PC-3 (cell line): ENCODE measurements at regions not wholly inside any gene's neighbourhood (a gene's known extent, or its start where the extent isn't known, plus 50 kb on each side); places are given as distances from the start of the nearest gene placed in this dataset.
A peak's percentile ranks its signal among the peaks of the same experiment; 100 is the strongest.
"Not testable (repeated sequence)": the region's sequence is repeated elsewhere in the genome, so short reads cannot be mapped to it uniquely, and the experiment has no call there.

ENCODE experiments used
- ATAC-seq: fragments of 200-7000 bp; cut with Tn5 transposase; 2 replicates; pipeline ENCODE4 v1.9.1; 2020; ENCODE audit warnings: mild to moderate bottlenecking, moderate library complexity
- BruUV-seq: library from RNA; stranded (reverse); fragments of 400-500 nt; replicated peaks from 2 replicates; lab custom pipeline; 2021; lab: Mats Ljungman, UMichigan
- CTCF ChIA-PET: fragments of 300-600 bp; sonication (Branson Sonifier 250); formaldehyde crosslinking; loops from one replicate; lab custom pipeline; 2022; ENCODE audit warnings: antibody characterized with exemption; lab: Charles Lee
- POLR2A ChIA-PET: fragments of 300-600 bp; sonication (Branson Sonifier 250); formaldehyde crosslinking; loops from one replicate; lab custom pipeline; 2022; ENCODE audit warnings: antibody characterized with exemption; ENCODE audit not compliant: unreplicated experiment; lab: Charles Lee
- DNase-seq: peaks from one replicate; pipeline ENCODE4 v3.0.0-alpha.2; 2015
- H2AFZ ChIP-seq: fragments of 300-600 bp; sonication (generic); 2 replicates; pipeline ENCODE4 v1.6.0; 2016; ENCODE audit warnings: antibody characterized with exemption, low read length
- H3F3A ChIP-seq: fragments of 300-600 bp; sonication (generic); one replicate; pipeline ENCODE4 v1.6.0; 2017; ENCODE audit warnings: antibody characterized with exemption, low read length, control low read depth, mild to moderate bottlenecking; ENCODE audit not compliant: unreplicated experiment
- H3K27ac ChIP-seq: fragments of 300-600 bp; sonication (generic); 2 replicates; pipeline ENCODE4 v1.5.1; 2016; ENCODE audit warnings: mild to moderate bottlenecking, low read length
- H3K27me3 ChIP-seq: fragments of 300-600 bp; sonication (generic); 2 replicates; pipeline ENCODE4 v1.6.1; 2016; ENCODE audit warnings: low read length, mixed read lengths
- H3K36me3 ChIP-seq: fragments of 300-600 bp; sonication (generic); 2 replicates; pipeline ENCODE4 v1.6.1; 2016; ENCODE audit warnings: low read depth, mixed run types, low read length, mixed read lengths
- H3K4me1 ChIP-seq: fragments of 300-600 bp; sonication (generic); 2 replicates; pipeline ENCODE4 v1.5.1; 2016; ENCODE audit warnings: low read length; ENCODE audit not compliant: insufficient read depth
- H3K4me2 ChIP-seq: fragments of 300-600 bp; sonication (generic); 2 replicates; pipeline ENCODE4 v1.6.0; 2016; ENCODE audit warnings: low read length
- H3K4me3 ChIP-seq: fragments of 300-600 bp; sonication (generic); 2 replicates; pipeline ENCODE4 v1.5.1; 2016; ENCODE audit warnings: mild to moderate bottlenecking, low read length, mixed read lengths
- H3K79me2 ChIP-seq: fragments of 300-600 bp; sonication (generic); 2 replicates; pipeline ENCODE4 v1.6.1; 2017; ENCODE audit warnings: low read length, mixed read lengths
- H3K9ac ChIP-seq: fragments of 300-600 bp; sonication (generic); 2 replicates; pipeline ENCODE4 v1.6.0; 2016; ENCODE audit warnings: mild to moderate bottlenecking, low read length
- H3K9me2 ChIP-seq: fragments of 300-600 bp; sonication (generic); replicated peaks from 2 replicates; pipeline ENCODE4 v1.6.1; 2016; ENCODE audit warnings: mixed run types, low read length, mixed read lengths
- H3K9me3 ChIP-seq: fragments of 300-600 bp; sonication (generic); 2 replicates; pipeline ENCODE4 v1.6.1; 2016; ENCODE audit warnings: low read length, mixed read lengths
- H4K20me1 ChIP-seq: fragments of 300-600 bp; sonication (generic); 2 replicates; pipeline ENCODE4 v1.6.1; 2016; ENCODE audit warnings: low read length, mixed read lengths
- CTCF ChIP-seq: fragments of 300-600 bp; sonication (generic); conservative IDR thresholded peaks from 2 replicates; pipeline ENCODE4 v1.5.1; 2017; ENCODE audit warnings: antibody characterized with exemption, low read depth, mild to moderate bottlenecking, low read length
- EZH2 ChIP-seq: fragments of 300-600 bp; sonication (generic); IDR thresholded peaks from one replicate; pipeline ENCODE4 v1.6.1; 2017; ENCODE audit warnings: antibody characterized with exemption, mild to moderate bottlenecking, low read length; ENCODE audit not compliant: unreplicated experiment
- EZH2phosphoT487 ChIP-seq: fragments of 300-600 bp; sonication (generic); IDR thresholded peaks from 2 replicates; pipeline ENCODE4 v1.6.1; 2018; ENCODE audit warnings: mild to moderate bottlenecking, antibody characterized with exemption, low read length, borderline replicate concordance
- intact Hi-C: fragments of 100-400 bp; cut with micrococcal nuclease; formaldehyde crosslinking; loops from 2 replicates; pipeline ENCODE4 v1.9.0; 2023

DNA sequence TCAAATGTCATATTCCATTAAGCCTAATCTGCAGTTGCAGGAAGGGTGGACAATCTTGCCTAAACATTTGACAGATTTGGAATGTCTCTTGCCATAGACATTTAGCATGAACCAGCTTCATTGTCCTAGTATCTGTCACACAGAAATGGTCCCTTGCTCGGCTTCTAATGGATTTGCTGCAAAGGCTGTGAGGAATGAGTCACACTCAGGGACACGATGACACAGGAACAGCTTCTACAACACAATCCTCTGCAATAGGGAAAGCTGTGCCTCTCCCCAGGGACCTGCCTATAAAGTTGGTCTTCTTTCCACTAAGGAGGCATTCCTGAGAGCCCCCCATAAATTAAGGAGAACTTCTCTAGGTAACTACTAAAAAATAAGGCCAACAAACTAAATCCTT is 155.1 kb upstream of the L3MBTL4 start:
- Histone ChIP-seq H3K4me3 (no peak overlapping the region), H3K9ac (no peak overlapping the region), H3K79me2 (no peaks in the 10 kb centered on the region), H3K9me2 (no peaks in the 10 kb centered on the region; the same call in 1 of the 2 replicates), H3K4me2 (no peak overlapping the region), H3K27ac (no peak overlapping the region), H2AFZ (no peak overlapping the region), H4K20me1 (no peaks in the 10 kb centered on the region), H3K36me3 (no peaks in the 10 kb centered on the region), H3F3A (no peaks in the 10 kb centered on the region), H3K9me3 (no peaks in the 10 kb centered on the region), H3K4me1 (peaks cover 17% of the 10 kb centered on the region), H3K27me3 (no peaks in the 10 kb centered on the region)
- BruUV-seq = no TSS peak
- TF ChIP-seq CTCF = no peak
- TF ChIP-seq EZH2phosphoT487 = no peak
- no peak for TF ChIP-seq EZH2
- DNase-seq (peak; percentile 23), ATAC-seq (peak; percentile 48; the same call in 1 of the 2 replicates)
- ChIA-PET CTCF (no interaction called here), POLR2A (no interaction called here)
- intact Hi-C loops = no loop called here

- Histone ChIP-seq H3K9ac (no peak overlapping the region), H3K27me3 (no peaks in the 10 kb centered on the region), H3K27ac (no peak overlapping the region), H3K36me3 (no peaks in the 10 kb centered on the region), H3K4me1 (peaks cover 15% of the 10 kb centered on the region), H3K79me2 (no peaks in the 10 kb centered on the region), H3K9me3 (no peaks in the 10 kb centered on the region), H3K4me3 (no peak overlapping the region), H3K9me2 (no peaks in the 10 kb centered on the region; the same call in 1 of the 2 replicates), H3F3A (no peaks in the 10 kb centered on the region), H2AFZ (no peak overlapping the region), H4K20me1 (no peaks in the 10 kb centered on the region), H3K4me2 (no peak overlapping the region)
- ChIA-PET CTCF (no interaction called here), POLR2A (interaction anchor here (0.5 to 0.6 kb wide), 2 partner anchors 272 to 317 kb away, joined by 3 read pairs; no protein-coding TSS in a partner anchor)
- DNase-seq (no peak), ATAC-seq (no peak)
- TF ChIP-seq EZH2phosphoT487 (no peak), EZH2 (no peak), CTCF (no peak)
- intact Hi-C loops = no loop called here
- BruUV-seq = no TSS peak
Observed at GRCh38 chr18:6570581-6571238, 156.0 kb upstream of the L3MBTL4 start.

- Histone ChIP-seq H3K9ac (no peak overlapping the region), H3K4me1 (peaks cover 10% of the 10 kb centered on the region; the same call in 1 of the 2 replicates), H3F3A (no peaks in the 10 kb centered on the region), H3K79me2 (no peaks in the 10 kb centered on the region), H3K27me3 (no peaks in the 10 kb centered on the region), H3K9me2 (no peaks in the 10 kb centered on the region; the same call in 1 of the 2 replicates), H3K4me3 (no peak overlapping the region), H3K36me3 (no peaks in the 10 kb centered on the region), H2AFZ (no peak overlapping the region), H3K9me3 (no peaks in the 10 kb centered on the region), H3K27ac (no peak overlapping the region), H3K4me2 (no peak overlapping the region), H4K20me1 (no peaks in the 10 kb centered on the region)
- TF ChIP-seq EZH2phosphoT487 = no peak
- no peak for TF ChIP-seq EZH2
- no peak for TF ChIP-seq CTCF
- intact Hi-C loops = no loop called here
- no peak for DNase-seq
- no peak for ATAC-seq
- POLR2A ChIA-PET = no interaction called here
- CTCF ChIA-PET = no interaction called here
- no TSS peak for BruUV-seq
Observed at GRCh38 chr18:6571239-6571602, 156.5 kb upstream of the L3MBTL4 start.

DNA sequence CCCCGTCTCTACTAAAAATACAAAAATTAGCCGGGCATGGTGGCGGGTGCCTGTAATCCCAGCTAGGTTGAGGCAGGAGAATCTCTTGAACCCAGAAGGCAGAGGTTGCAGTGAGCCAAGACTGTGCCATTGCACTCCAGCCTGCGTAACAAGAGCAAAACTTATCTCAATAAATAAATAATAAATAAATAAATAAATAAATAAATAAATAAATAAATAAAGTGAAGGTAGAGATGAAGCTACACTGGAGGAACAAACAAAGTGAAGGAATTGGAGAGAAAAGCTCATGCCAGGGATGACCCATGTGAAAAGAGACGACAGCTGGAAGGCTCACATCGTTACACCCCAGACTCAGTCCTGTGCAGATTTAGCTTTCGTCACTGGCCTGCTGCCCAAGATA is 157.3 kb upstream of the ARHGAP28 start:
- H3K36me3 ChIP-seq, ATAC-seq, CTCF ChIA-PET, H3K79me2 ChIP-seq, POLR2A ChIA-PET, H3K27me3 ChIP-seq, H3K9ac ChIP-seq, H2AFZ ChIP-seq, H3K4me1 ChIP-seq, BruUV-seq, DNase-seq, H3K4me2 ChIP-seq, intact Hi-C loops, H3F3A ChIP-seq, H3K9me3 ChIP-seq, H3K4me3 ChIP-seq, H4K20me1 ChIP-seq, H3K9me2 ChIP-seq, H3K27ac ChIP-seq: not testable (repeated sequence)
